NCI-H82 (cell line): ENCODE measurements at regions not wholly inside any gene's neighbourhood (a gene's known extent, or its start where the extent isn't known, plus 50 kb on each side); places are given as distances from the start of the nearest gene placed in this dataset.
"Not testable (repeated sequence)": the region's sequence is repeated elsewhere in the genome, so short reads cannot be mapped to it uniquely, and the experiment has no call there.

ENCODE experiments used
- DNase-seq: peaks from one replicate; lab custom pipeline; 2025; lab: John Stamatoyannopoulos, UW

DNA sequence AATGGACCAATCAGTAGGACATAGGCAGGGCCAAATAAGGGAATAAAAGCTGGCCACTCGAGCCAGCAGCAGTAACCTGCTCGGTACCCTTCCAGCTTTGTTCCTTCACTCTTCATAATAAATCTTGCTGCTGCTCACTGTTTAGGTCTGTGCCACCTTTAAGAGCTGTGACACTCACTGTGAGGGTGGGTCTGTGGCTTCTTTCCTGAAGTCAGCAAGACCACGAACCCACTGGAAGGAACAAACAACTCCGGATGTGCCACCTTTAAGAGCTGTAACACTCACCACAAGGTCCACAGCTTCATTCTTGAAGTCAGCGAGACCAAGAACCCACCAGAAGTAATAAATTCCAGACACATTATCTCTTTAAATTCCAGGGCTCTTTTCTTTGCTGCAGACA, 1922.3 kb upstream of the PCDH20 start:
- DNase-seq: no peak

GRCh38 chr13:63337041-63337440, 1921.4 kb upstream of the PCDH20 start:
- no peak for DNase-seq

DNA sequence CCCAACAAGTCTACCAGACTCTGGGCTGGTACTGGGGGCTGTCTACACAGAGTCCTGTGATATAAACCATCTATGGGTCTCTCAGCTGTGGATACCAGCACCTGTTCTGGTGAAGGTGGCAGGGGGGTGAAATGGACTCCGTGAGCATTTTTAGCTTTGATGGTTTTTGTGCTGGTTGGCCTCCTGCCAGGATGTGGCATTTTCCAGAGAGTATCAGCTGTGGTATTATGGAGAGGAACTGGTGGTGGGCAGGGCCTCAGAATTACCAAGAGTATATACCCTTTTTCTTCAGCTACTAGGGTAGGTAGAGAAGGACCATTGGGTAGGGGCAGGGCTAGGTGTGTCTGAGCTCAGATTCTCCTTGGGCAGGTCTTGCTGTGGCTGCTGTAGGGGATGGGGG, 1920.9 kb upstream of the PCDH20 start:
- no peak for DNase-seq

DNA sequence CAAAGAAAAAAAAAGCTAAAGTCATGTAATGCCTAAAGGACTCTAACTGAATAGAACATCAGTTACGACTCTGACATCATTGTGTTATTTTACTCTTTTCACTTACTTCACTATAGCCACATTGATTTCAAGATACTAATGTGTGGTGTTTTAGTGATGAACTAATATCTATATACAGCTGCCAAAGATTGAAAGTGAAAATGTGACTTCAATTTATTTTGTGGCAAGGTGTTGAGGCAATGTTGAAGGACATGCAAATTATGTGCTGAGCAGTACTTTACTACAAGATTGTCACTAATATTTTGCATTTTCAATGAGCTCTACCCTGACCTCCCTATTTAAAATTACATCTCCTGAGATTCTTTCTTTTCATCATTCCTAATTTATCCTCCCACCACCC, 1911.9 kb upstream of the PCDH20 start:
- DNase-seq: no peak

DNA sequence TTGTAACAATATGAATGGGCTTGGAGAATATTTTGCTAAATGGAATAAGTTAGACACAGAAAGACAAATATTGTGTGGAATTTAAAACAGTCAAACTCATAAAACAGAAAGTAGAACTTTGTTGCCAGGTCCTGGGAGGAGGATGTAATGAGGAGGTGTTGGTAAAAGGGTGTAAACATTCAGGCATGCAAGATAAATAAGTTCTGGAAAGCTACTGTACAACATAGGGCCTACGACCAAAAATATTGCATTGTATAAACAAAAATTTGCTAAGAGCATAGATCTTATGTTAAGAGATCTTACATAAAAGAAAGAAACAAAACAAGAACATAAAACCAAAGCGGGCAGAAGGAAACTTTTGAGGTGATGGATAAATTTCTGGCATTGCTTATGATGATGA, 1907.8 kb upstream of the PCDH20 start:
- no peak for DNase-seq

- no peak for DNase-seq
Observed at GRCh38 chr13:63311587-63311986, 1895.9 kb upstream of the PCDH20 start.

DNA sequence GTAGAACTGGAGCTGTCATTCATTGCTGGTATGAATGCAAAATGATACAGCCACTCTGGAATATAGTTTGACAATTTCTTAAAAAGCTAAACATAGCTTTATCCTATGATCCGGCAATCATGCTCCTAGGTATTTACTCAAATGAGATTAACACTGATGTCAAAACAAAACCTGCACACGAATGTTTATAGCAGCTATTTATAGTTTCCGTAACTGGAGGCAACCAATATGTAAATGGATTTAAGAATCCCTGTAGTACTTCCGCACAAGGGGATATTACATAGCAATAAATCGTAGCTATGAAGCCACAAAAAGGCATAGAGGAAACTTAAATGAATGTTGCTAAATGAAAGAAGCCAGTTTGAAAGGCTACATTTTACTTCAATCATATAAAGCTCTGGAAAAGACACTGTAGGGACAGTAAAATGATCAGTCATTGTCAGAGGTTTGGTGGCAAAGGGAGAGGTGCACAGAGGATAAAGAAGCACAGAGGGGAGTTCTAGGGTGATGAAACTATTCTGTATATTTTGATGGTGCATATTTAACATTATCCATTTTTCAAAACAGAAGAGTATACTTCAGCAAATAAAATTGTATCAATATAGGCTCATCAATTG, 1893.0 kb upstream of the PCDH20 start:
- DNase-seq: peak; percentile 72

GRCh38 chr13:63307228-63307627, 1891.6 kb upstream of the PCDH20 start:
- DNase-seq: no peak

DNA sequence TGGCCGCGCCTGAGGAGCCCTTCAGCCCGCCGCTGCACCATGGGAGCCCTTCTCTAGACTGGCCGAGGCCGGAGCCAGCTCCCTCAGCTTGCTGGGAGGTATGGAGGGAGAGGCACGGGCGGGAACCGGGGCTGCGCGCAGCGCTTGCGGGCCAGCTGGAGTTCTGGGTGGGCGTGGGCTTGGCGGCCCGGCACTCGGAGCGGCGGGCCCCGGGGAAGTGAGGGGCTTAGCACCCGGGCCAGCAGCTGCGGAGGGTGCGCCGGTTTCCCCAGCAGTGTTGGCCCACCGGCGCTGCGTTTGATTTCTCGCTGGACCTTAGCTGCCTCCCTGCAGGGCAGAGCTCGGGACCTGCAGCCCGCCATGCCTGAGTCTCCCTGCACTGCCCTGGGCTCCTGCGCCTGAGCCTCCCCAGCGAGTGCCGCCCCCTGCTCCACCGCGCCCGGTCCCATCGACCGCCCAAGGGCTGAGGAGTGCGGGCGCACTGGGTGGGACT, 1890.0 kb upstream of the PCDH20 start:
- no peak for DNase-seq

DNA sequence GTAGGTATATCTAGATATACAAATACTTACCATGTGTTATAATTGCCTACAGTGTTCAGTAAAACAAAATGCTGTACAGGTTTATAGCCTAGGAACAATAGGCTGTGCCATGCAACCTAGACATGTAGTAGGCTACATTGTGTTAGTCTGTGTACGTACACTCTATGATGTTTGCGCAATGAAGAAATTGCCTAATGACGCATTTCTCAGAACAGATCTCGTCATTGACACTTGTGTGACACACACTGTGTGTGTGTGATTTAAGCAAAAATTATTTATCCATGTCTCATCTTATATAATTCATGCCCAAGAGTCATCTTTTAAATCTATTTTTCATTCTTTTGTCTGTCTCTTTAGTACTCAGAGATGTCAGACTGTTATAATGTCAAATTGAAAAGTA, 1888.8 kb upstream of the PCDH20 start:
- DNase-seq: no peak

- peak; percentile 13 for DNase-seq
Observed at GRCh38 chr13:63299866-63300394, 1884.3 kb upstream of the PCDH20 start.

DNA sequence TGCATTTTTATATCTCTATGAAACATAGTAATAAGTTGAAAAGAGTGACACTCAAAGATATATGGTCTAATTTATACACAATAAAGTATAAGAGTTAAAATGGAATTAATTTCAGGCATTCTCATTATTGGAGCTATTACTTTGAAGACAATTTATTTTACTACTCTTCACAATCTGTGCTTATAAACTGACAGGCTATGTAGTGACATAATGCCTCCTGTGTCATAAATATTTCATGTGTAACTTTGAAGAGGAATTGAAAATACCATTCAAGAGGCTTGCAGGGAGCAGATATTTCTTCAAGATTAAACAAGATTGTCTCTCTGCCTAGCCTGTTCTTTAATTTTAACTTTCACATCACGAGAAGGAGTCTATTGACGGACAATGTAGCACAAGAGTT, 1881.5 kb upstream of the PCDH20 start:
- no peak for DNase-seq

DNA sequence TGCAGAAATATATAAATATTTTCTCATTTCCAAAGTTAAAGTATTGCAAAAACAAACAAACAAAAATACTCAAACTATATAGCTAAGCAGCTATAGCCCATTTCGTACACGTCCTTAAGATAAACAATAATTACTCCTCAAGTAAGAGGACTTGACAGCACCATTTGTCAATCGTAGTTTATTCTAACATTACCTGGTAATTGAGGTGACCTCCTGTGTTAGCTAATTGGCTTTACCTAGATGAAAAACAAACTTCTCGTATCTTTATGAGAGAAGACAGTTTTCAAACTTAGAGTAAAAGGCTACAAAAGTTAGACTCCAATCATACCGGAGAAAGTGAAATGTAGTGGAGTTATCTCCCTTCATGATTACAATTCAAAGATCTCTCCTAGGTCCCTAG, 1876.1 kb upstream of the PCDH20 start:
- DNase-seq: peak; percentile 30

- DNase-seq: no peak
Observed at GRCh38 chr13:63288576-63288975, 1872.9 kb upstream of the PCDH20 start.

DNA sequence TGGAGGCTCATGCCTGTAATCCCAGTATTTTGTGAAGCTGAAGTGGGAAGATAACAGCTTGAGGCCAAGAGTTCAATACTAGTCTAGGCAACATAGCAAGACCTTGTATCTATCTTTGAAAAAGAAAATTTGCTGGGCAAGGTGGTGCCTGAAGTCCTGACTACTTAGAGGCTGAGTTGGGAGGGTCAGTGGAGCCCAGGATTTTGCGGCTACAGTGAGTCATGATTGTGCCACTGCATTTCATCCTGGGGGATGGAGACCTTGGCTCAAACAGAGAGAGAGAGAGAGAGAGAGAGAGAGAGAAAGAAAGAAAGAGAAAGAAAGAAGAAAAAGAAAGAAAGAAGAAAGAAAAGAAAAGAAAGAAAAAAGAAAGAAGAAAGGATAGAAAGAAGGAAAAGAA, 1872.3 kb upstream of the PCDH20 start:
- no peak for DNase-seq

- no peak for DNase-seq
Observed at GRCh38 chr13:63285426-63285825, 1869.8 kb upstream of the PCDH20 start.

- no peak for DNase-seq
Observed at GRCh38 chr13:63279136-63279535, 1863.5 kb upstream of the PCDH20 start.

- no peak for DNase-seq
Observed at GRCh38 chr13:63274772-63275171, 1859.1 kb upstream of the PCDH20 start.

GRCh38 chr13:63249411-63250187, 1834.0 kb upstream of the PCDH20 start:
- DNase-seq: no peak

DNA sequence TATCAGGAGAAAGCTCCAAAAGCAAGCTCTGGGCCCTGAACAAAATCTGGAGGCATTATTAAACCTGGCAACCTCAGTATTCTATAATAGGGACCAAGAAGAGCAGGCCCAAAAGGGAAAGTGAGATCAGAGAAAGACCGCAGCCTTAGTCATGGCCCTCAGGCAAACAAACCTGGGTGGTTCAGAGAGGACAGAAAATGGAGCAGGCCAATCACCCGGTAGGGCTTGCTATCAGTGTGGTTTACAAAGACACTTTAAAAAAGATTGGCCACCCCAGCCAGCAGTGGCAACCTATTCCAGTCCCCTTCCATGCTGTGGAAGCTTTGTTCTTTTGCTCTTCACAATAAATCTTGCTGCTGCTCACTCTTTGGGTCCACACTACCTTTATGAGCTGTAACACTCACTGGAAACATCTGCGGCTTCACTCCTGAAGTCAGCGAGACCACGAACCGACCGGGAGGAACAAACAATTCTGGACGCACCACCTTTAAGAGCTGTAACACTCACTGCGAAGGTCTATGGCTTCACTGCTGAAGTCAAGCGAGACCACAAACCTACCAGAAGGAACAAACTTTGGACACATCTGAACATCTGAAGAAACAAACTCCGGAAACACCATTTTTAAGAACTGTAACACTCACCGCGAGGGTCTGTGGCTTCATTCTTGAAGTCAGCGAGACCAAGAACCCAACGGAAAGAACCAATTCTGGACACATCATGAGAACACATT, 1821.2 kb upstream of the PCDH20 start:
- not testable (repeated sequence) for DNase-seq

DNA sequence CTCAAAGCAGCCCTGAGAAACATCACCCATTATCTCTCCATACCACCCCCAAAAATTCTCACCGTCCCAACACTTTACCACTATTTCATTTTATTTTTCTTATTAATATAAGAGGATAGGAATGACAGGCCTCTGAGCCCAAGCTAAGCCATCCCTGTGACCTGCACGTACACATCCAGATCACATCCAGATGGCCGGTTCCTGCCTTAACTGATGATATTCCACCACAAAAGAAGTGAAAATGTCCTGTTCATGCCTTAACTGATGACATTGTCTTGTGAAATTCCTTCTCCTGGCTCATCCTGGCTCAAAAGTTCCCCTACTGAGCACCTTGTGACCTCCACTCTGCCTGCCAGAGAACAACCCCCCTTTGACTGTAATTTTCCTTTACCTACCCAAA, 1802.9 kb upstream of the PCDH20 start:
- DNase-seq: not testable (repeated sequence)

DNA sequence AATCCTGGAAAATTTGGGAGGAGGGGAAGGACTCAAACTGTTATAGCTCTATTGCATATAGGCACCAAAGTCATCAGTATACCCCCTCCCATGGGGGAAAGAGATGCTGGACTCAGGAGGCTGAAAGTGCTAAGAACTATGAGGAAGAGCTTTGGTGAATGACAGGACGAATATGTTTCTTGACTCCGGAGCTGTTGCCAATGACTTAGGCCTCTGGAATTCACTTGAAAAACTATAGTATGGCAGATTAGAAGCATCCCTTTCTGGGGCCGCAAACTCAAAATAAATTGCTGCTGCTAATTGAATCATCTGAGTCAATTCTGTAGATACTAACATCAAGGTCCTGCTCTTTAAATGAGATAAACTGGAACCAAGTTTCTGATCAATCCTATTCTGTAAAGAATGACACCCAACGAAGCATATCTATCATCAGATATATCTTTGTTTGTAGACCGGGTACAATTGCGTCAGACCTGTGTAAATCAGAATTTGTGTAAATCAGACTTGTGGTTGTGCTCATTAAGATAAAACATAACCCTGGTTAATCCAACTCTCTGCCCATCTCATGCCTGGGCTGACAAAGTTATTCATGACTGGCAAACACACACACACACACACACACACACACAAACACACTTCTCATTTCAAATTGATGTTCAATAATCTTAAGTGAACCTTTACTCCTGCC, 1793.8 kb upstream of the PCDH20 start:
- no peak for DNase-seq
